Astrocyte of the spinal cord (primary cell): ENCODE measurements at regions not wholly inside any gene's neighbourhood (a gene's known extent, or its start where the extent isn't known, plus 50 kb on each side); places are given as distances from the start of the nearest gene placed in this dataset.

ENCODE experiments used
- DNase-seq: peaks from one replicate; pipeline ENCODE4 v3.0.0; 2011; ENCODE audit warnings: low read depth, low spot score
- H3K4me3 ChIP-seq: 2 replicates; pipeline ENCODE4 v1.5.1; 2011; ENCODE audit warnings: low read depth, mild to moderate bottlenecking, low read length, moderate library complexity
- in situ Hi-C: cut with HindIII; loops from 2 replicates; pipeline ENCODE4 v1.10.0; 2017; ENCODE audit warnings: low sequenced_read_pairs
- TF ChIP-seq, protein P1 (sequence below): IDR thresholded peaks from 2 replicates; pipeline ENCODE4 v1.5.1; 2012; ENCODE audit warnings: low read depth, mild to moderate bottlenecking, low read length, inconsistent platforms

DNA sequence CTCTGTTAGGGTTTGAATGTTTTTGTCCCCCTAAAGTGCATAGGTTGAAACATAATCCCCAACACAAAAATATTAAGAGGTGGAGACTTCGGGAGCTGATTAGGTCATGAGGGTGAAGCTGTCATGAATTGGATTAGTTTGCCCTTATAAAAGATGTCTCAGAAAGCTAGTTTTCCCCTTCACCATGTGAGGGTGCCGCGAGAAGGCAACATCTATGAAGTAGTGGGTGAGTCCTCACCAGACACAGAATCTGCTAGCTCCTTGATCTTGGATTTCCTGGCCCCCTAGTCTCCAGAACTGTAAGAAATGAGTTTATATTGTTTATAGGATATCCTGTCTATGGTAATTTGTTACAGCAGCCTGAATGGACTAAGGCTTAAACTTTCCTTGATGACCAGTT is 301.5 kb upstream of the ATP2B1 start:
- peak; percentile 17 for DNase-seq
- no peak overlapping the region for H3K4me3 ChIP-seq
- TF ChIP-seq, protein P1, sequence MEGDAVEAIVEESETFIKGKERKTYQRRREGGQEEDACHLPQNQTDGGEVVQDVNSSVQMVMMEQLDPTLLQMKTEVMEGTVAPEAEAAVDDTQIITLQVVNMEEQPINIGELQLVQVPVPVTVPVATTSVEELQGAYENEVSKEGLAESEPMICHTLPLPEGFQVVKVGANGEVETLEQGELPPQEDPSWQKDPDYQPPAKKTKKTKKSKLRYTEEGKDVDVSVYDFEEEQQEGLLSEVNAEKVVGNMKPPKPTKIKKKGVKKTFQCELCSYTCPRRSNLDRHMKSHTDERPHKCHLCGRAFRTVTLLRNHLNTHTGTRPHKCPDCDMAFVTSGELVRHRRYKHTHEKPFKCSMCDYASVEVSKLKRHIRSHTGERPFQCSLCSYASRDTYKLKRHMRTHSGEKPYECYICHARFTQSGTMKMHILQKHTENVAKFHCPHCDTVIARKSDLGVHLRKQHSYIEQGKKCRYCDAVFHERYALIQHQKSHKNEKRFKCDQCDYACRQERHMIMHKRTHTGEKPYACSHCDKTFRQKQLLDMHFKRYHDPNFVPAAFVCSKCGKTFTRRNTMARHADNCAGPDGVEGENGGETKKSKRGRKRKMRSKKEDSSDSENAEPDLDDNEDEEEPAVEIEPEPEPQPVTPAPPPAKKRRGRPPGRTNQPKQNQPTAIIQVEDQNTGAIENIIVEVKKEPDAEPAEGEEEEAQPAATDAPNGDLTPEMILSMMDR: peak; percentile 33
- in situ Hi-C loops: no loop called here

- in situ Hi-C loops: no loop called here
- TF ChIP-seq, protein P1: no peak
- no peak for DNase-seq
- H3K4me3 ChIP-seq: no peak overlapping the region
Measured at GRCh38 chr12:90008277-90008676, 299.6 kb upstream of the ATP2B1 start.

GRCh38 chr12:90004319-90005074 is 295.9 kb upstream of the ATP2B1 start:
- no peak overlapping the region for H3K4me3 ChIP-seq
- in situ Hi-C loops: no loop called here
- no peak for DNase-seq
- TF ChIP-seq, protein P1: no peak

- in situ Hi-C loops: no loop called here
- TF ChIP-seq, protein P1: no peak
- DNase-seq: no peak
- no peak overlapping the region for H3K4me3 ChIP-seq
Measured at GRCh38 chr12:90003688-90004087, 295.1 kb upstream of the ATP2B1 start.

- TF ChIP-seq, protein P1: no peak
- H3K4me3 ChIP-seq: no peak overlapping the region
- DNase-seq: no peak
- in situ Hi-C loops: no loop called here
Measured at GRCh38 chr12:90000721-90001120, 292.1 kb upstream of the ATP2B1 start.

GRCh38 chr12:89999699-90000505 is 291.3 kb upstream of the ATP2B1 start:
- peak; percentile 30 for DNase-seq

More at GRCh38 chr12:89999699-90000505, 291.3 kb upstream of the ATP2B1 start:
- in situ Hi-C loops: no loop called here
- TF ChIP-seq, protein P1: no peak
- H3K4me3 ChIP-seq: no peak overlapping the region
